Duodenal mucosa (tissue), 2 donors: ENCODE measurements at regions not wholly inside any gene's neighbourhood (a gene's known extent, or its start where the extent isn't known, plus 50 kb on each side); places are given as distances from the start of the nearest gene placed in this dataset.

Source experiments
- H3K27ac ChIP-seq: one replicate; pipeline ENCODE4 v1.7.0; 2013; ENCODE audit warnings: low read depth, low read length
- H3K27me3 ChIP-seq, 2 donors: one replicate each; pipeline ENCODE4 v1.7.0; 2013; ENCODE audit warnings: low read length in 2 of 2, control low read depth in 1 of 2; ENCODE audit not compliant: insufficient read depth in 2 of 2, control insufficient read depth in 1 of 2
- H3K36me3 ChIP-seq, 2 donors: one replicate each; pipeline ENCODE4 v1.7.0; 2013; ENCODE audit warnings: low read length in 2 of 2, control low read depth in 1 of 2; ENCODE audit not compliant: insufficient read depth in 2 of 2, control insufficient read depth in 1 of 2
- H3K4me1 ChIP-seq, 2 donors: one replicate each; pipeline ENCODE4 v1.7.0; 2013; ENCODE audit warnings: low read length in 2 of 2, control low read depth in 1 of 2; ENCODE audit not compliant: insufficient read depth in 2 of 2, control insufficient read depth in 1 of 2
- H3K4me3 ChIP-seq, 2 donors: one replicate each; pipeline ENCODE4 v1.7.0; 2013; ENCODE audit warnings: low read length in 2 of 2, low read depth in 1 of 2
- H3K9ac ChIP-seq, 2 donors: one replicate each; pipeline ENCODE4 v1.7.0; 2013; ENCODE audit warnings: low read length in 2 of 2, low read depth in 1 of 2
- H3K9me3 ChIP-seq, 2 donors: one replicate each; pipeline ENCODE4 v1.7.0; 2013; ENCODE audit warnings: low read length in 2 of 2, control low read depth in 1 of 2; ENCODE audit not compliant: control insufficient read depth in 1 of 2

GRCh38 chr13:109285586-109285985 lies 500.8 kb downstream of the IRS2 start:
- H3K27me3 ChIP-seq, result no peaks in the 10 kb centered on the region
- H3K4me1 ChIP-seq, result no peaks in the 10 kb centered on the region
- no peaks in the 10 kb centered on the region for H3K9me3 ChIP-seq
- H3K36me3 ChIP-seq, result no peaks in the 10 kb centered on the region
- no peak overlapping the region for H3K27ac ChIP-seq
- no peak overlapping the region for H3K4me3 ChIP-seq
- no peak overlapping the region for H3K9ac ChIP-seq

- Histone ChIP-seq H3K4me3 (no peak overlapping the region), H3K4me1 (no peaks in the 10 kb centered on the region), H3K9ac (no peak overlapping the region), H3K36me3 (no peaks in the 10 kb centered on the region), H3K27me3 (no peaks in the 10 kb centered on the region), H3K27ac (no peak overlapping the region), H3K9me3 (no peaks in the 10 kb centered on the region)
These were observed 504.3 kb downstream of the IRS2 start for GRCh38 chr13:109281903-109282635.

GRCh38 chr13:109281017-109281902 lies 505.1 kb downstream of the IRS2 start:
- Histone ChIP-seq H3K27me3 (no peaks in the 10 kb centered on the region), H3K36me3 (no peaks in the 10 kb centered on the region), H3K27ac (no peak overlapping the region), H3K4me3 (no peak overlapping the region), H3K4me1 (no peaks in the 10 kb centered on the region), H3K9me3 (no peaks in the 10 kb centered on the region), H3K9ac (no peak overlapping the region)

- H3K4me3 ChIP-seq, result no peak overlapping the region
- H3K9ac ChIP-seq, result no peak overlapping the region
- no peaks in the 10 kb centered on the region for H3K36me3 ChIP-seq
- H3K9me3 ChIP-seq, result no peaks in the 10 kb centered on the region
- H3K27me3 ChIP-seq, result no peaks in the 10 kb centered on the region
- H3K27ac ChIP-seq, result no peak overlapping the region
- H3K4me1 ChIP-seq, result no peaks in the 10 kb centered on the region
These were observed 510.1 kb downstream of the IRS2 start for GRCh38 chr13:109276261-109276660.

GRCh38 chr13:109275852-109276251 lies 510.5 kb downstream of the IRS2 start:
- Histone ChIP-seq H3K4me3 (no peak overlapping the region), H3K36me3 (no peaks in the 10 kb centered on the region), H3K27ac (no peak overlapping the region), H3K9ac (no peak overlapping the region), H3K4me1 (no peaks in the 10 kb centered on the region), H3K9me3 (no peaks in the 10 kb centered on the region), H3K27me3 (no peaks in the 10 kb centered on the region)

GRCh38 chr13:109275139-109275745 lies 511.1 kb downstream of the IRS2 start:
- Histone ChIP-seq H3K27ac (no peak overlapping the region), H3K9ac (no peak overlapping the region), H3K27me3 (no peaks in the 10 kb centered on the region), H3K4me3 (no peak overlapping the region), H3K36me3 (no peaks in the 10 kb centered on the region), H3K9me3 (no peaks in the 10 kb centered on the region), H3K4me1 (no peaks in the 10 kb centered on the region)

- Histone ChIP-seq H3K27ac (no peak overlapping the region), H3K9ac (no peak overlapping the region), H3K36me3 (no peaks in the 10 kb centered on the region), H3K9me3 (no peaks in the 10 kb centered on the region), H3K27me3 (no peaks in the 10 kb centered on the region), H3K4me3 (no peak overlapping the region), H3K4me1 (no peaks in the 10 kb centered on the region)
These were observed 512.1 kb downstream of the IRS2 start for GRCh38 chr13:109274188-109274821.

GRCh38 chr13:109273326-109273751 lies 513.0 kb downstream of the IRS2 start:
- Histone ChIP-seq H3K9me3 (no peaks in the 10 kb centered on the region), H3K36me3 (no peaks in the 10 kb centered on the region), H3K27me3 (no peaks in the 10 kb centered on the region), H3K9ac (no peak overlapping the region), H3K4me1 (no peaks in the 10 kb centered on the region), H3K4me3 (no peak overlapping the region), H3K27ac (no peak overlapping the region)

- Histone ChIP-seq H3K4me1 (no peaks in the 10 kb centered on the region), H3K9ac (no peak overlapping the region), H3K36me3 (no peaks in the 10 kb centered on the region), H3K27me3 (no peaks in the 10 kb centered on the region), H3K4me3 (no peak overlapping the region), H3K27ac (no peak overlapping the region), H3K9me3 (no peaks in the 10 kb centered on the region)
These were observed 513.6 kb downstream of the IRS2 start for GRCh38 chr13:109272595-109273325.
